Brain microvascular endothelial cell (primary cell): ENCODE measurements at regions not wholly inside any gene's neighbourhood (a gene's known extent, or its start where the extent isn't known, plus 50 kb on each side); places are given as distances from the start of the nearest gene placed in this dataset.

ENCODE experiments used
- DNase-seq: peaks from one replicate; pipeline ENCODE4 v3.0.0-alpha.2; 2020
- H3K27ac ChIP-seq: fragments of 250-450 bp; sonication (Bioruptor Pico); 2 replicates; pipeline ENCODE4 v1.5.1; 2020; ENCODE audit warnings: mild to moderate bottlenecking, moderate library complexity
- H3K27me3 ChIP-seq: fragments of 250-450 bp; sonication (Bioruptor Pico); replicated peaks from 2 replicates; pipeline ENCODE4 v1.5.1; 2020; ENCODE audit warnings: mild to moderate bottlenecking
- H3K36me3 ChIP-seq: fragments of 250-450 bp; sonication (Bioruptor Pico); replicated peaks from 2 replicates; pipeline ENCODE4 v1.5.1; 2020; ENCODE audit warnings: mild to moderate bottlenecking
- H3K4me3 ChIP-seq: 2 replicates; pipeline ENCODE4 v1.5.1; 2011; ENCODE audit warnings: low read depth, mild to moderate bottlenecking, control low read depth, low read length, moderate library complexity
- in situ Hi-C: cut with HindIII; loops from 2 replicates; pipeline ENCODE4 v1.10.0; 2017; ENCODE audit warnings: low sequenced_read_pairs, low pct_ligation_motif_present
- TF ChIP-seq, protein P1 (sequence below): IDR thresholded peaks from 2 replicates; pipeline ENCODE4 v1.5.1; 2011; ENCODE audit warnings: low read depth, mild to moderate bottlenecking, moderate library complexity, low read length, control low read depth, inconsistent platforms; ENCODE audit errors: missing control alignments

GRCh38 chr15:70159713-70160009, 61.9 kb upstream of the TLE3 start:
- Histone ChIP-seq H3K36me3 (no peaks in the 10 kb centered on the region), H3K4me3 (no peak overlapping the region), H3K27ac (no peak overlapping the region), H3K27me3 (no peaks in the 10 kb centered on the region)
- TF ChIP-seq, protein P1, sequence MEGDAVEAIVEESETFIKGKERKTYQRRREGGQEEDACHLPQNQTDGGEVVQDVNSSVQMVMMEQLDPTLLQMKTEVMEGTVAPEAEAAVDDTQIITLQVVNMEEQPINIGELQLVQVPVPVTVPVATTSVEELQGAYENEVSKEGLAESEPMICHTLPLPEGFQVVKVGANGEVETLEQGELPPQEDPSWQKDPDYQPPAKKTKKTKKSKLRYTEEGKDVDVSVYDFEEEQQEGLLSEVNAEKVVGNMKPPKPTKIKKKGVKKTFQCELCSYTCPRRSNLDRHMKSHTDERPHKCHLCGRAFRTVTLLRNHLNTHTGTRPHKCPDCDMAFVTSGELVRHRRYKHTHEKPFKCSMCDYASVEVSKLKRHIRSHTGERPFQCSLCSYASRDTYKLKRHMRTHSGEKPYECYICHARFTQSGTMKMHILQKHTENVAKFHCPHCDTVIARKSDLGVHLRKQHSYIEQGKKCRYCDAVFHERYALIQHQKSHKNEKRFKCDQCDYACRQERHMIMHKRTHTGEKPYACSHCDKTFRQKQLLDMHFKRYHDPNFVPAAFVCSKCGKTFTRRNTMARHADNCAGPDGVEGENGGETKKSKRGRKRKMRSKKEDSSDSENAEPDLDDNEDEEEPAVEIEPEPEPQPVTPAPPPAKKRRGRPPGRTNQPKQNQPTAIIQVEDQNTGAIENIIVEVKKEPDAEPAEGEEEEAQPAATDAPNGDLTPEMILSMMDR = no peak
- in situ Hi-C loops = no loop called here
- no peak for DNase-seq

DNA sequence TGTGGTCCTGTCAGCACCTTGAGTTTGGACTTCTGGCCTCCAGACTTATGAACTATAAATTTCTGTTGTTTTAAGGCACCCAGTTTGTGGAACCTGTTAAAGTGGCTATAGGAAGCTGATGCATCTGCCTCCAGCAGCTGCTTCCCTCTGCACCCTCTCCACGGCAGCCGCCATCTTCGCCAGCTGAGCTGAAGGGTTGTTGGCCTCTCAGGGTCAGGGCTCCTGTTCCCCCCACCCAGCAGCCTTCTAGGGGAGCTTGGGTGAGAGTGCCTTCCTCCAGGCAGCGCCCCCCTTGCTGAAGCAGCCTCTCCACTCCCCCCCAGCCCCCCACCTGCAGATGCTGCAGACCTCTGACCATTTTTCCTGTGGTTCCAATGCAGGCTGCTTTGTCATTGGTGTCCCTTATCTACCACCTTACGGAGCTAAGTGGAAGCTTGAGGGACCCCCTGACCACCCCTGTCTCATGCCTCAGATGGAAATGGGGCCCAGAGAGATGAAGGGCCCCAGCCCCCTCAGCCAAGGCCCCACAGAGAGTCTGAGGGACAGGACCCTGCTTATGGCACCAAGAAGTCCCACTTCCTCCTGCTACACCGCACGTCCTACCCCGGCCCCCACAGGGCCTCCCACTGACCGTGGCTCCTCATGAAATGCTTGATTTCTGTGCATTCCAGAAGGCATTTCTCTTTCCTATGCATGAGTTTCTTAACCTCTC, 61.4 kb upstream of the TLE3 start:
- H3K36me3 ChIP-seq = no peaks in the 10 kb centered on the region
- no peak overlapping the region for H3K27ac ChIP-seq
- H3K4me3 ChIP-seq = no peak overlapping the region
- no peak for DNase-seq
- H3K27me3 ChIP-seq = no peaks in the 10 kb centered on the region
- in situ Hi-C loops = no loop called here
- TF ChIP-seq, protein P1 = no peak

DNA sequence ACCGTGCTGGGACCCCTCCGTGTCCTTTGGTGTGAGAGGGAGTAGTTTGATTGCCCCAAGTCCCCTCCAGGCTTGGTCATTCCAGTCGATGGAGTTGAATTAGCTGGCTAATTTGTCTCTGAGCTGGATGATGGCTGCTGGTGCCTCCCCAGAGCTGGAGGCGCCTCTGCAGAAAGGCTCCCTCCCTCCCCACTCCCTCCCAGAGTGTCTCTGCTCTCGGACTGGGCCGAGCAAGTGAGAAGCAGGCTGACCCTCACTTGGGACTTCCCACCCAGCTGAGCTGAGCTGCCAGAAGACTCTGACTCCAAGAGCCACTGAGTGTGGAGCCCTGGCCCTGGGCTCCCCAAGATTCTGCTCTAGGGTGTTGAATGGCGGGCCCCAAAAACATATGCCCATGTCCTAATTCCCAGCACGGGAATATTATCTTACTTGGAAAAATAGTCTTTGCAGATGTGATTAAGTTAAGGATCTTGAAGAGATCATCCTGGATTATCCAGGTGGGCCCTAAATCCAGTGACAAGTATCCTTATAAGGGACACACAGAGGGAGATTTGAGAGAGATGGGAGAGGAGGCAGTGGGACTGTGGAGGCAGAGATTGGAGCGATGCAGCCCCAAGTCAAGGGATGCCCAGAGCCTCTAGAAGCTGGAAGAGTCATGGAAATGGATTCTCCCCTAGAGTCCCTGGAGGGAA, 60.7 kb upstream of the TLE3 start:
- Histone ChIP-seq H3K27me3 (no peaks in the 10 kb centered on the region), H3K36me3 (no peaks in the 10 kb centered on the region), H3K4me3 (no peak overlapping the region), H3K27ac (no peak overlapping the region)
- no peak for DNase-seq
- in situ Hi-C loops = no loop called here
- TF ChIP-seq, protein P1 = no peak

GRCh38 chr15:70156671-70157271, 59.1 kb upstream of the TLE3 start:
- Histone ChIP-seq H3K36me3 (no peaks in the 10 kb centered on the region), H3K4me3 (no peak overlapping the region), H3K27ac (no peak overlapping the region), H3K27me3 (no peaks in the 10 kb centered on the region)
- TF ChIP-seq, protein P1 = no peak
- DNase-seq = no peak
- in situ Hi-C loops = no loop called here

DNA sequence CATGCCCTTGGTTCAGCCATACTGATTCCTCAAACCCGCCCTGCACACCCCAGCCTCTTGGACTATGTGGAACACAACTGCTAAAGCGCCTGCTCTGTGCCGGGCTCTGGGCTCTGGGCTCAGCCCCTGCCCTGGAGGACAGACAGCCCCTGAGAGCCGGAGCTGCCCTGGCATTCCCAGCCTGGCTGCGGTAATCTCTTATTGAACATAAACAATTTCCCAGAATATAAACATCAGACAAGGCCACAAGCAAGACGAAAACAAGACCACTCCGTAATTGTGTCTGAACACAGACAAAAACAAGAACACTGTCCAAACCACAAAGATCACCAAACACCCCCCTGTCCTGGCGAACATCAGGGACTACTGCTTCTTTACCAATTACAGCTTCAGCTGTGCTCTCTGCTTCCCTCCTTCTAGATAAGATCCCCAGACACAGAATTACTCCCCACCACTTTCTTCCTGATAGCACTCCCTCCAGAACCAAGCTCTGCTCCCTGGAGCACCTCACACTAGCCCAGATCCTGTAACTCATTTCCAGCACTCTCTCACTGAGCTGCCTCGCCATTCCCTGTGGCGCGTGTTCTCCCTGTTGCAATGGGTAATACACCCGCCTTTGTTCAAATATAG, 57.1 kb upstream of the TLE3 start:
- in situ Hi-C loops = no loop called here
- DNase-seq = no peak
- H3K27ac ChIP-seq = no peak overlapping the region

More for the DNA sequence above, 57.1 kb upstream of the TLE3 start:
- Histone ChIP-seq H3K27me3 (no peaks in the 10 kb centered on the region), H3K36me3 (no peaks in the 10 kb centered on the region), H3K4me3 (no peak overlapping the region)
- TF ChIP-seq, protein P1 = no peak
